COLO668 (cell line): ENCODE measurements at regions not wholly inside any gene's neighbourhood (a gene's known extent, or its start where the extent isn't known, plus 50 kb on each side); places are given as distances from the start of the nearest gene placed in this dataset.

Experiments
- DNase-seq: peaks from one replicate; lab custom pipeline; 2025; ENCODE audit not compliant: unreplicated experiment; lab: John Stamatoyannopoulos, UW

DNA sequence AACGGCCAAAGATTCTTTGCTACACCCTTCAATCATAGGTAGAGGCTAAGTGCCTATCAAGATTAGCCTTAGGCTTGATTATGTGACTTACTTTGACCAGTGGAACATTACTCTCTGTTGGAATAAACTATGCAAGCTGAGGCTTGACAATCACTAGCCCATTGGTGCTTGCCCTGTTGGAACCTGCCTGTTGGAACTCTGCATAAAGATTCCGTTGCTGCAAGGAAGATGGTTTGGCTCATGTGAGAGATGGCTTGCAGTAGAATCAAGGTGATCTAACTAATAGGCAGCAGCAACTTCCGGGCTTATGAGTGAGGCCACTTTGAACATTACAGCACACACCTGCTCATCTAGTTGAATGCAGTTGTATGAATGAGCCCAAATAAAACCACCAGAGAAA lies 227.7 kb upstream of the TSHZ2 start:
- DNase-seq, result no peak

DNA sequence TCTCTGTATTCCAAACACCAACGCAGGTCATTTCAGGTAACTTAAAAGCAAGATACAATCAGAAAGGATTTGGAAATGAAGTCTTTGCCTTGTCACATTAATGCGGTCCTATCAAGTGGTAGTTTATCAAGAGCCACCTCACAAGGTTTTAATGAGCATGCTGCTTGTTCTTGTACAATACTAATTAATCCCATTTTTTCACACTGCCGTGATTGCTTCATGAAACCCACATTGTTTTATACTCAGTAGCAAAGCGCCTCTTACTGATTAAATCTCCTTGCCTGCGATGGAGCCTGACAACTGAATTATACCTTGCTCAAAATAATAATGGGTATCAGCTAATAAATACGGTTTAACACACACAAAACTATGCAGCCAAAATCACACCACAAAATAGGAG lies 234.1 kb upstream of the TSHZ2 start:
- DNase-seq, result no peak

DNA sequence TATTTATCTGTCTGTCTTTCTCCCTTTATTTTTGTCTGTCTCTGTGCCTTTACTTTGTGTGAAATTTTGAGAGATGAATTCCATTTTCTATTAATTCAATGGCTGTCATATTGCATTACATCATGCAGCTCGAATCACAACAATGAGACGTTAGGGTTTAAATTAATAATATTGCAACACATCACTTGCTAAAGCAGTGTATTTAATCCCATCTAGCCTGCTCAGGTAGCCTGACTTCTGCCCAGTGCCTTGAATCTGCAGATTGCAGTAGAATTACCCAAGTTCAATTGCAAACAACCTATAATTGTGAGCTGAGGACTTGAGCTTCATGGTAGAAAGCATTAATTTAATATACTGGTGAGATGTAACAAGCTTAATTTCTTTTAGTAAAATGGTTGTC lies 235.7 kb upstream of the TSHZ2 start:
- DNase-seq, result no peak

DNA sequence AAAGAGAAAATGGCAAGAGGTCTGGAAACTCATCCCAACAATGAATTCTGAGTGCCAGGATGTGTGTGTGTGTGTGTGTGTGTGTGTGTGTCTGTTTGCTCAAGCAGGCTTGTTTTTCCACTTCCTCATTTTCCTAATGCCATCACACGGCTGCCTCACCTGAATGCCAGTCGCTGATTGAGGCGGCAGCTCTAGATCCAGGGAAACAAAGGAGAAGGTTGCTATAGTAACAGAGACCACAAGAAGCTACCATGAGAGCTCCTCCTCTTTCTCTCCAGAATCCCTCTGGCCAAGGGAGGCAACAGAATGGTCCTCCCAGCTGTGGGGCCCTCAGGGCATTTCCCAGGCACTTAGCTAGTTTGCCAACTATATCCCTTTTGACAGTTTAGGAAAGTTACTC lies 241.1 kb upstream of the TSHZ2 start:
- peak; percentile 52 for DNase-seq

DNA sequence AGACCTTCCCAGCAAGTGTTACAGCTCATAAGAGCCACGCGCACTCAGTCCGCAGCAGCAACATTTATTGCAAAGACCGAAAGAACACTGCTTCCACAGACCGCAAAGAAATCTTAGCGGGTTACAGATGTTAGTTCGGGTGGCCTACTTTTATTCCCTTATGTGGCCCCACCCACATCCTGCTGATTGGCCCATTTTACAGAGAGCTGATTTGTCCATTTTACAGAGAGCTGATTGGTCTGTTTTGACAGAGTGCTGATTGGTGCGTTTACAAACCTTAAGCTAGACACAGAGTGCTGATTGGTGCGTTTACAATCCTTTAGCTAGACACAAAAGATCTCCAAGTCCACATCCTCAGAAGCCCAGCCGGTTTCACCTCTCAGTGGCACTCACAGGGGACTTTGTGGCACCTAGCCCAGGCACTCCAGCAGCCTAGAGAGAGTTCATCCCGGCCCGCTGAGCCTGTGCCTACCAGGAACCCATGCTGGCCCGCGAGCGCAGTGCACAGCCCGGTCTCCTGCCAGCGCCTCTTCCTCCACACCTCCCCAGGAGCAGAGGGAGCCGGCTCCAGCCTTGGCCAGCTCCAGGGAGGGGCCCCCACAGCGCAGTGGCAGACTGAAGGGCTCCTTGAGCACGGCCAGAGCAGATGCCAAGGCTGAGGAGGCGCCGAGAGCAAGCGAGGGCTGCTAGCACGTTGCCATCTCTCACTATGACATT lies 244.3 kb upstream of the TSHZ2 start:
- no peak for DNase-seq

DNA sequence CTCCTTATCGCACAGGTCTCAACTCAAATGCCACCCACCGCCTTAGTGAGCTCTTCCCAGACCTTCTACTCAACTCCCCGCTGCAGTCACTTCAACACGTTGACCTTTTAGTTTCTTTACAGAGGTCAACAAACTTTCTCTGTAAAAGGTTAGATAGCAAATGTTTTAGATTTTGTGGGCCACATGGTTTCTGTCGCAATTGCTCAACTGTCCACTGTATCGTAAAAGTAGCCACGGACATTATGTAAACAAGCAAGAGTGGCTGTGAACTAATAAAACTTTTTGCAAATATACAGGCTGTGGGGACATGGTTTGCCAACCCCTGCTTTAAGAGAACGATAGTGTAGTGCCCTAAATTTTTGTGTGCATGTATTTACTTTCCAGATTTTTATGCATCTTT lies 247.6 kb upstream of the TSHZ2 start:
- no peak for DNase-seq

DNA sequence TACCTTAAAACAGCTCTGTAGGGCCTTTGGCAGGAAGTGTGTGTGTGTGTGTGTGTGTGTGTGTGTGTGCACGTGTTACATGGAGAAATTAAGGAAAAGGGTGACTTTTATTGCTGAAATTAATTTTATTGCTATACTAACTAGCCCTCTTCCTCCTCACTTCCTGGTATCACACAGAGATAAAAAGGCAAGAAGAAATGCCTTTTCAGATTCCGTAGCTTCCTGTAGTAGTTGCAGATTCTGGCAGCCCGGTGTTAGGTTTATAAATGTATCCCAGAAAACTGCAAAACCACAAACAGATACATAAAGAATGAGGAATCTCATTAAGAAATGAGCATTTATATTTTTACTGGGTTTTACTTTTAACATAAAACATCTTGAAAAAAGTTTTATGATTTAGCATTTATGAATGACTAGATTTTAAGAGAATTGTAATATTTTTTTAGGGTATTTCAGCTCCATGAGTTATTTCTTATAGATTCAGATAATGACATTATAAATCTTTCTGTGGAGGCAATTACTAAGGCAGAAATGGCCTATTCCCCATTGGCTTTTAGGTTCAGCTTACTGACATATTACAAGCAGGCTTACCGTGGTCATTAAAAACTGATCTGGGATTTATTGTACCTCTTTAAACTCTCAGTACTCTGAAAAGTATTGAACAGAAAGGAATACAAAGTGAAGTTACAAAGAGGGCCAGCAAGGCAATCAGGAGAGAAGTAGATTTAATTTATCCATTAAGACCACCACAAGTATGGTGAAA lies 249.1 kb upstream of the TSHZ2 start:
- no peak for DNase-seq

DNA sequence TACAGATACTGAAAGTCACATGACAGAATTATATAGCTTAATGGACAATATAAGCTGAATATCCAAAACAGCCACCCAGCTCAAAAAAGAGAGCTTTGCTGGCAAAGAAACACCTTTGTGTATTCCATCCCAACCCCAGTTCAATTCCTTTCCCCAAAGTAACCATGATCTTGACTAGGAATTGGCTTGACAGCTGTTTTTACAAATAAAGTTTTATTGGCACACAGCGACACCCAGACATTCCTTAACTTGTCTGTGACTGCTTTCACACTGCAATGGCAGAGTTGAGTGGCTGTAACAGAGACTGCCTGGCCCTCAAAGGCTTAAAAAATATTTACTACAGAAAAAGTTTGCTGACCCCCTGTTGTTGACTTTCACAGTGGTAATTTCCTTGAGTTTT lies 264.0 kb upstream of the TSHZ2 start:
- no peak for DNase-seq

DNA sequence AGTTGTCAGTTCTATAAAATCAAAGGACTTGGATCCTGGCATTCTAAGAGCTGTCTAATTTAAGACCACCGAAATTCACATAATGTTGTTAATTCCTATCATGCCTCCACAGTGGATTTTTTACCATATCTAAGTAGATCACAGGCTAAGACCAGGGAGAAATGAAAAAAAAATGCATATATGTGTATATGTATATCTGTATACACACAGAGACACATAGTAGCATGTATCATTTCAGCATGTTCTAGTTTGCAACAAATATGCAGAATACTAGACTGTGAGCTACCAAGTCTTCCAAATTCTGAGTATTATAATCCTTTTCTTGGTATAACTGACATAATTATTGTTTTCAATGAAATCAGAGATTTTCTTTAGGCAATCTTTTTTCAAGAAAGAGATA lies 267.6 kb upstream of the TSHZ2 start:
- no peak for DNase-seq

DNA sequence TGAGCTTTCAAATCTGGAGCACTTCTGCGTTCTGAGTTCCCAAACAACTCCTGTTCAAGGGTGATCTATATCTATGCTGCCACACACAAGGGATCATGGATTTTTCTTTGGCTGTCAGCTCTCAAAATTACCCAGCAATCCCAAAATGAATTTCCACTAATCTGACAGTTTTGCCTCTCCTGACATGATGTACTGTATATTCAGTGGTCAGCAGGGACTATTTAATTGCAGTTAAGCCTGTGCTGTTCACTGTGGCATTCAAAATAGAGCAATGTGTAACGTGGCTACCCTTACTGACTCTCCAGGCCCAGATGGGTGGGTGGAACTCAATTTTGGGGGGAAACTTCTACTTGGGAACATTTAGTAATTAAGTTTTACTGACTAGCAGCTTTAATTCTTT lies 283.8 kb upstream of the TSHZ2 start:
- no peak for DNase-seq

DNA sequence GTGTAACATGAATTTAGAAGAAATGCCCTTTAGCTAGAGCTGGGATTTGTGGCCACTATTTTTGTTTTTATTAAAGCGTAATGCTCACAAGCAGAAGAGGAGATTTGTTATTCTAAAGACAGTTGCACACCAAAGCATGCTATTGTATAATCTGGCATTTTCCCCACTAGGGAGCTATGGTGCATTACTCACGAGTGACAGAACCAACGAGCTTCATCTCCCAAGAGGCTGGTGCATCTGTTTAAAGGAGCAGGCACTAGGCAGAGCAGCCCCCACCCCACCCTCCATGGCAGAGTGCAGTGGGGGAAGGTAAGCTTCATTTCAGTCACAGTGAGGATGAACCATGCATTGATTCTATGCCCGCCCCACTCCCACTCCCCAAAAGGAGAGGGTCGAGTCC lies 287.3 kb upstream of the TSHZ2 start:
- DNase-seq, result no peak

DNA sequence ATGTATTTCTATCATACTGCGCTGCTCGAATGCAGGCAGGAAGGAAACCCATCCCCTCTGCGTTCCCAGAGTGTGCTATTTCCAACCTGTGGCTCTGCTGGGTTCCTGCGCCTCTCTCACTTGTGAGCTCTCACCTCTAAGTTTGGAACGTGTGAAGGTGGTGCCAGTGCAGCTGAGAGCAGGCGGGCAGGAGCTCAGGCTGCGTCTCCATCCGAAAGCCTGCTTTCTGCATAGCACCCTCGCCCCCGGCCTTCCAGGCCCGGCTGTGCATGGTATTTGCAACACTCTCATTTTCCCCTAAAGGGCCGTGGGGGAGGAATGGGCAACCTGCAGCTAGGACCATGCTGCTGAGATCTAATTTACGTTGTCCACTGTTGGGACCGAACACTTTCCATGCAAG lies 288.0 kb upstream of the TSHZ2 start:
- DNase-seq, result no peak

DNA sequence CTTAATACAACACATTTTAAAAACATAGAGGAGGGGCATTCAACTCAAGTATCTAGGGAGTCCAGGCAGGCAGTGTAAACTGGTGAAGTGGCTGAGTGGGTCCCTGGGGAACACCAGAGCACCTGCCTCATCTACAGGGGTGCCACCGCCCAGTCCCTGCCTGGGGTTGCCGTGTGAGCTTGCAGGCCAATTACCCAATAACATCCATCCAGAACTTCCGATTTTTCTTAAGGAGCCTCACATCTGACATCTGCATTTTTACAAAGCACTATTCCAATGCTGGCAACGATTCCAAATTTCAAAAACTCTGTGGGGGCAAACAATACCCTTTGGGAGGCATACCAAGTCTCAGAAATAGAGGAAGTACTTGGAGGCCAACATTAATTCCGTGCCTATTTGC lies 288.4 kb upstream of the TSHZ2 start:
- DNase-seq, result peak; percentile 11

DNA sequence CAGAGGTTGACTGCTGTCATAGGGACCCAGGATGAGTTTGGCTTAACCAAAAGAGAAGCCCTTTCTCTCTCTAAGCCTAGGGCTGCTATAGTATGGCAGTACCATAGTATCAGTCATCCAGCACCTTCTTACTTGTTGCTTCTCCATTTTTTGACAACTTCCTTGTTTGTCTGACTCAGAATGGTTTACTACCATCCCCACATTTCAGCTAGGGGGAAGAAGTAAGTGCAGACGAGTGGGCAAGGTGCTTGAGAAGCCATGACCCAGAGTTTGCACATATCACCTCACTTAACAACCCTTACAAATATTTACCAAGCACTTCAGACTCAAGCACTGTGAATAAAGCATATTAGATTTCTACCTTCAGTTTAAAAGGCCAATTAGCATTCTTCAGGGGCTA lies 289.9 kb upstream of the TSHZ2 start:
- DNase-seq, result peak; percentile 8

DNA sequence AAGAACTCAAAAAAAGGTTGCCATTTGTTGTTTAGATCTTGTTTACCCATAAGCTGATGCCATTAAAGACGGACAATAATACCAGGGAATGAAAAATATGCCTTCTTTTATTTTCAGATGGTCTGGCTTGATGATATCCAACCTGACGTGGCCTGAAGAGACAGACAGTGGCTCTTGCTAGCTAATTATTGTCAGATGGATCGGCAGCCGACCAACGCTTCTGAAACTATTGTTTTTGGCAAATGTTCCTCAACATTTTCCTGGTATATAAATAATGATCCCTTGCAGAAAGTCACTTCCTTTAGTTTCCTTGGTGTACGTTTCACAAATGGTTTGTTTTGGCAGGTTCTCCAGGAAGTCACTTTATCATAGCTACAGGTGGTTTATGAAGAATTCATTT lies 290.9 kb upstream of the TSHZ2 start:
- DNase-seq, result no peak

DNA sequence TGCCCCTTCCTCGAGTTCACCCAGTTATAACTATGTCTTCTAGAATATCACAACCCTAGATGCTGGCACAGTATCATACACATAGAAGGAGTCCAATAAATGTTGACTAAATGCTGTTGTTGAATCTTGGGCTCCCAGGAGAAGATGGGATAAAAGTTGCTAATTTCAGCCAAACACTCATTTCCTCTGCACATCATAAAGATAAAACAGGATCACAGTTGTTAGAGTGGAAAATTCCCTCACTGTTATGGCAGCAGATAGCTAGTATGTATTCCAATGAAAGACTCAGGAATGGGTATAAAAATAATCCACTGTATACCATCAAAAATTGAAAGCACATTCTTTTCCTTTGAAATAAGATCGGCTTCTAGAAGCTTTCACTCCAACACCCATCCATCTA lies 294.9 kb upstream of the TSHZ2 start:
- no peak for DNase-seq

DNA sequence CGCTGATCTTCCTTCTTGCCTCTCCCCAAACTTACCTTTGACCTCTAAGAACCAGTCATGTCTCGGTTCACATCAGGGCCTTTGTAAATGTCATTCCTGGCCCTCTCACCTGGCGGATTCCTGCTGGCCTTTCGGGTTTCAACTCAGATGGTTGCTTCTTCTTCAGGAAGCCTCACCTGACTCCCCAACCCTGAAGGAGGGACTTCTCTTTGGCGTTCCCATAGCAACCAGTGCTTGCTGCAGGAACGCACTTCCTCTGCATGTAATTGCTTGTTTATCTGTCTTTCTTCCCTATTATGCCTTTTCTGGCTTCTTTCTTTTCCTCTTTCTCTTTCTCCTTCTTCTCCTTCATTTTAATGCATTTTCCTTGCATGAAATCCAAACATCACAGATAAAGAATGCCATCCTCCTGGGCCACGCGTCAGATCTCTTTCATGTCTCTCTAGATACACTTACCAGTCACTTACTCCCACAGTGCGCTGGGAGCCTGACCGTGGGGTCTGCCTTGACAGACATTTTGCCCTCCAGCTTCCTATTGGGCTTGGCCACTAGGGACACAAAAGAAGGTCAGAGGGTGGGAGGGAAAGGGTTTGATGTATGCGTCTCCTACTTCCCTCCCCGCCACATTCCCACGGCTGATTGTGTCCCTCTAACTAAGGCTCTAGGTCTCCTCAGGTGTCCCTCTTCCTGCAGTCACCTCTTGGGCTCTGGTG lies 295.7 kb upstream of the TSHZ2 start:
- DNase-seq, result no peak

DNA sequence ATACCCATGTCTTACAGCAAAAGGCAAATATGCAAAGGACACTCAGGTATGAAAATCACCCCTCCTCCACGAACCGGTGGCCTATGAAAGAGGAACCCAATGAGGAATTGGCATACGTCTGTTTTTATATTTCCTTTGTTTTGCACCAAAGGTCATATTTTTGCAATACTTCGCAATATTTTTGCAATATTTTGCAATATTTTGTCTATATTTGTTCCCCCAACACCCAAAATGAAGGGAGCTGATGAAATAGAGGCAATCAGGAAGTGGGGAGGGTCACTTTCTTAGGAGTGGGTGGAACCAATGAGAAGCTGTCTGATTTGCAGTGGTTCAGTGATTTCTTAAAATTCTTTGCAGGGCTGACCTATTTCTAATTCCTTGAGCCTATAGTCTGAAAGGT lies 296.8 kb upstream of the TSHZ2 start:
- no peak for DNase-seq

DNA sequence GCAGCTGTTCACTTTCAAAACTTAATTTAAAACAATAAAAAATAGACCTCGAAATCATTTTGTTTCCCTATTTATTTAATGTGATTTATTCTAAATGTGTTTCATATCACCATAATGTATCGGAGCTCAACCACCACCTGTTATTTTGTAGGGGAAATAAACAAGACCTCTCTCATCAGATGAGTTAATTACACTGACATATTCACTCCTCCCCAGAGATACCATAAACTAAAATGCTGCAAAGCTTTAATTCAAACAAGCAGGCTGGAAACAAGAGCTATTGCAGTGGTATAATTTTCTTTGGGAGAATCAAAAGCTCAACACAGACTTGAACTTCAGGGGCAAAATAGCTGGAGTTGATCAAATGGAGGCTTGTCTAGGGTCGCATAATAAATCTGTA lies 303.5 kb upstream of the TSHZ2 start:
- no peak for DNase-seq

DNA sequence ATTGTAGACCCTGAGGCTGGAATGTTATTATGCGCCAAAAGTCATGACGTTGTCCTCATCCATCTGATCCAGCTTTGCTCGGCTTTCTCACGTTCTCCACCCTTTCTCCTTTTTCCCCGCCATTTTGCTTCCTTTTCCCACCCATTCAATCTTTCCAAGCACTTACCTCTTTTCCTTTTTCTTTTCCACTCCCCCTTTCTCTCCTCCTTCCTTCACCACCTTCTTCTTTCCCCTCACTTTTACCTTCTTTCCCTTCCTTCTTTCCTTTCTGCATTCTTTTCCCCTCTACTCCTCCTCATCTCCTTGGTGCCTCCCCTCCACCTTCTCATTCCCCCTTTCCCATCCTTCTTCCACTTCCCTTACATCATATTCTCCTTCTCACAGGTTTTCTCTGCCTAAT lies 304.8 kb upstream of the TSHZ2 start:
- DNase-seq, result no peak

DNA sequence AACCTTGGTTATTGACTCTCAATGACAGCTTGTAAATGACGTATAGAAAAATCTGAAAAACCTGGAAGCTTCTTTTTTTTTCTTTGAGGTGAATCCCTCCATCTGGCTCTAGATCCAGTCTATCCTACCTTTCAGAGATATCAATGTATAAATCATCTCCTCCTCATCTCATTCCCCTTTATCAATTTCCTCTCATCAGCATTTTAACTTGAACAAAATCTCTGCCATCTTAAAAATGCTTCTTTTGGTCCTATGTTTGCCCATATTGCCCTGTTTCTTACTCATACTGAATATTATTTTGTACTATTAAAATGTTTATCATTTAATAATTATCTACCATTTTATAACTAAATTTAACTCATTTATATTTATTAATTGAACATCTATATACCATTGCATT lies 306.7 kb upstream of the TSHZ2 start:
- DNase-seq, result no peak

DNA sequence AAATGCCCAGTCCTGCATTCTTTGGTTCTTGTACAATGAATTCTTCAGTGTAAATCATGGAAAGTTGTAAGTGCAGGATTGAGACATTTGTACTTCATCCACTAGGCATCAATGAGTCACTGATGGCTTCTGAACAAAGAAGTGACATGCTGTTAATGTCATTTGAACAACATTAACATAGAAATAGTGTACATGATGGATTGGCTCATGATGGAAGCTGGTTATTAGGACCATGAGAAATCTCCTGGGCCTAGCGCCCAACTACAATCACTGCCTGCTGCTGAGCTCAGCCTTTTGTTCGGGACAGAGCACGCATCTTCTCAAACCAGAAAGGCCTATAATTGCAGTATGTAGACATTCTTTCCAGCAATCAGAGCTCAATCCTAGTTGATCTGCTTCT lies 316.8 kb upstream of the TSHZ2 start:
- no peak for DNase-seq
